Osteocyte (in vitro differentiated cells): ENCODE measurements at regions not wholly inside any gene's neighbourhood (a gene's known extent, or its start where the extent isn't known, plus 50 kb on each side); places are given as distances from the start of the nearest gene placed in this dataset.

Experiments
- DNase-seq: peaks from one replicate; pipeline ENCODE4 v3.0.0; 2021; ENCODE audit warnings: mixed read lengths; ENCODE audit not compliant: unreplicated experiment; ENCODE audit errors: extremely low spot score
- H3K27ac Mint-ChIP-seq: one replicate; pipeline ENCODE4 v1.8.0; 2021; ENCODE audit warnings: mild to moderate bottlenecking, mixed read lengths; ENCODE audit not compliant: unreplicated experiment
- H3K27me3 Mint-ChIP-seq: one replicate; pipeline ENCODE4 v1.8.0; 2021; ENCODE audit warnings: mixed read lengths; ENCODE audit not compliant: unreplicated experiment
- H3K36me3 Mint-ChIP-seq: one replicate; pipeline ENCODE4 v1.8.0; 2021; ENCODE audit warnings: mixed read lengths; ENCODE audit not compliant: unreplicated experiment
- H3K4me1 Mint-ChIP-seq: one replicate; pipeline ENCODE4 v1.8.0; 2021; ENCODE audit warnings: mixed read lengths; ENCODE audit not compliant: unreplicated experiment
- H3K4me3 Mint-ChIP-seq: one replicate; pipeline ENCODE4 v1.8.0; 2021; ENCODE audit warnings: mild to moderate bottlenecking, moderate library complexity, mixed read lengths; ENCODE audit not compliant: unreplicated experiment
- H3K9me3 Mint-ChIP-seq: one replicate; pipeline ENCODE4 v1.8.0; 2021; ENCODE audit warnings: mixed read lengths; ENCODE audit not compliant: unreplicated experiment
- CTCF ChIP-seq: fragments of 200-600 bp; sonication (generic); IDR thresholded peaks from 2 replicates; pipeline ENCODE4 v1.5.0; 2021; ENCODE audit warnings: antibody characterized with exemption, mild to moderate bottlenecking, moderate library complexity

DNA sequence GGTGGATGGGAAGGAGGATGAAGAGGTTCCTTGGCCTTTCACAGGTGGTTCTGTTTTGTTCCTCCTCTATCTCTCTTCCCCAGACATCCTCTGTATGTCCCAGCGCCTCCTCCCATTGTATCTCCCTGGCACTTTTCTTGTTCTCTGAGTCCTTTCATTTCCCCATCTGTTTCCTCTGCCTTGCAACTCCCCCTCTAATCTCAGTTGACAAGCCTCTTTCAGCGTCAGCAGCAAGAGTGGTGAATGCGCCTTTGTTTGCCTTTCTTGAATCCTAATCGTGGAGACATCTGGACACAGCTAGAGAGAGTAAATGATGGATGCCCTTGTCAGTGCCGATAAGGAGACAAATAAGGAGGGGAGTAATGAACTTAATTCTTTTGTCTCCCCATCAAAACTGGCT is 167.0 kb downstream of the NDUFA10 start:
- TF ChIP-seq CTCF: no peak
- Mint-ChIP-seq H3K9me3 (no peaks in the 10 kb centered on the region), H3K27ac (no peak overlapping the region), H3K4me3 (no peak overlapping the region), H3K36me3 (no peaks in the 10 kb centered on the region), H3K27me3 (peaks cover 5% of the 10 kb centered on the region), H3K4me1 (no peaks in the 10 kb centered on the region)
- peak; percentile 51 for DNase-seq

GRCh38 chr2:239857591-239857990 is 167.6 kb downstream of the NDUFA10 start:
- Mint-ChIP-seq H3K27me3 (peaks cover 5% of the 10 kb centered on the region), H3K4me3 (no peak overlapping the region), H3K36me3 (no peaks in the 10 kb centered on the region), H3K27ac (no peak overlapping the region), H3K9me3 (no peaks in the 10 kb centered on the region), H3K4me1 (no peaks in the 10 kb centered on the region)
- TF ChIP-seq CTCF: no peak
- peak; percentile 42 for DNase-seq

DNA sequence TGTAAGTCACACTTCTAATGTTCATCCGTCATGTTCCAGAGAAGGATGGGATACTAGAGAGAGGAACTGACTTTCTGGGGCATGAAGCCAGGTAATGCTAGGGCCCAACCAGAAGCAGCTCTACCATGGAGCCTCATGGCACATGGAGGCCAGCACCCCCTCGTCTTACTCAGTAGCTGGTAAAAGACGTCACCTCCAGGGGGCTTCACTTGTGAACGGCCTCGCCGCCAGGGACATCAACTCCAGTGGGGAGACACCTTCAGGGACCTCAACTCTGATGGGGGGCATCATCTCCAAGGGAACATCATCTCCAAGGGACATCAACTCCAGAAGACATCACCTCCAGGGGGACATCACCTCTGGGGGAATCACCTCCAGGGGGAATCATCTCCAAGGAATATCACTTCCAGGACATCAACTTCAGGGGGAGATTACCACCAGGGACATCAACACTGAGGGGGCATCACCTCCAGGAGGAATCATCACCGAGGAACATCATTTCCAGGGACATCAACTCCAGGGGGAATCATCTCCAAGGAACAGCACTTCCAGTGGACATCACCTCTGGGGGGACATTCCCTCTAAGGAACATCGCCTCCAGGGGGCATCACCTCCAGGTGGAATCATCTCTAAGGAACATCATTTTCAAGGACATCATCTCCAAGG is 168.4 kb downstream of the NDUFA10 start:
- peak; percentile 77 for DNase-seq
- H3K4me1 Mint-ChIP-seq: no peaks in the 10 kb centered on the region
- no peaks in the 10 kb centered on the region for H3K9me3 Mint-ChIP-seq
- H3K27me3 Mint-ChIP-seq: peaks cover 3% of the 10 kb centered on the region
- no peak for TF ChIP-seq CTCF
- no peak overlapping the region for H3K4me3 Mint-ChIP-seq
- H3K27ac Mint-ChIP-seq: no peak overlapping the region
- H3K36me3 Mint-ChIP-seq: no peaks in the 10 kb centered on the region

- Mint-ChIP-seq H3K4me3 (no peak overlapping the region), H3K4me1 (no peaks in the 10 kb centered on the region), H3K27ac (no peak overlapping the region), H3K9me3 (peaks cover 5% of the 10 kb centered on the region), H3K27me3 (peaks cover 2% of the 10 kb centered on the region), H3K36me3 (no peaks in the 10 kb centered on the region)
- TF ChIP-seq CTCF: no peak
- DNase-seq: peak; percentile 78
Measured at GRCh38 chr2:239855863-239856587, 169.1 kb downstream of the NDUFA10 start.

- Mint-ChIP-seq H3K9me3 (peaks cover 12% of the 10 kb centered on the region), H3K36me3 (no peaks in the 10 kb centered on the region), H3K27ac (no peak overlapping the region), H3K4me3 (no peak overlapping the region), H3K4me1 (no peaks in the 10 kb centered on the region), H3K27me3 (peaks cover 2% of the 10 kb centered on the region)
- TF ChIP-seq CTCF: no peak
- peak; percentile 40 for DNase-seq
Measured at GRCh38 chr2:239854596-239854995, 170.5 kb downstream of the NDUFA10 start.
